ENCODE measurements at regions not wholly inside any gene's neighbourhood (a gene's known extent, or its start where the extent isn't known, plus 50 kb on each side); places are given as distances from the start of the nearest gene placed in this dataset.

DNA sequence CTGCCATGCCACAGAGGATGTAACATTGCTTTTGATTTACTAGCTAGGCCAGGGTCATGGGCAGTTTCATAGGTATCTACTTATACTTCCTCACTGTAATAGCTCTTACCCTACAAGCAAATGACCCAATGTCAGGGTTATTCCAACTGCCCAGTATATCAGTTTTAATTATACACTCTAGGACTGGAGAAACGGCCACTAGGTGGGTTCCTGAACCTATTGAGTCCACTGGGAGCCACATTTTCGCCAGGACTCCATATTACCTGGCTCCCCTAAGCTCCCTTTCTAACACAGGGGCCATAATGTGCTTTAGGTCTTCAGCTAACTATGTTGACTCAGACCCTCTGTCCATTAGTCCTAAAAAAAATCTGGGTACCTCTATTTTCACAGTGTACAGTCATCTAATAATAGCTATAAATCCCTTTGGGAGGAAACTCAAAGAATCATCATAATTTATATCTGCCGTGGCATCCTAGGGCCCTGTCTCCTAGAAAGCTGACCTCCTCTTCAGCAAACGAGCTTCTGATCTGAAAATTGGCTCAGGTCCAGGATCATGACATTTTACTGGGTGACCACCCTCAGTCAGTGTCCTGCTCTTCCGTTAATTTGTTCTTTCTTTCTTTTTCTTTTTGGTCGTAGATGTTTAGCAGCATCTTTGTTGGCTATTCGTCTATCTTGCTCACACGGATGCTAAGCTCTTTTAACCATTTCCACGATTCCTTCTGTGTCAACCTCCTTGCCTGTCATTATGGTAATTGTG lies 244.3 kb downstream of the FAM76B start:
- H3K36me3 ChIP-seq = no peaks in the 10 kb centered on the region
- TF ChIP-seq, protein P1, sequence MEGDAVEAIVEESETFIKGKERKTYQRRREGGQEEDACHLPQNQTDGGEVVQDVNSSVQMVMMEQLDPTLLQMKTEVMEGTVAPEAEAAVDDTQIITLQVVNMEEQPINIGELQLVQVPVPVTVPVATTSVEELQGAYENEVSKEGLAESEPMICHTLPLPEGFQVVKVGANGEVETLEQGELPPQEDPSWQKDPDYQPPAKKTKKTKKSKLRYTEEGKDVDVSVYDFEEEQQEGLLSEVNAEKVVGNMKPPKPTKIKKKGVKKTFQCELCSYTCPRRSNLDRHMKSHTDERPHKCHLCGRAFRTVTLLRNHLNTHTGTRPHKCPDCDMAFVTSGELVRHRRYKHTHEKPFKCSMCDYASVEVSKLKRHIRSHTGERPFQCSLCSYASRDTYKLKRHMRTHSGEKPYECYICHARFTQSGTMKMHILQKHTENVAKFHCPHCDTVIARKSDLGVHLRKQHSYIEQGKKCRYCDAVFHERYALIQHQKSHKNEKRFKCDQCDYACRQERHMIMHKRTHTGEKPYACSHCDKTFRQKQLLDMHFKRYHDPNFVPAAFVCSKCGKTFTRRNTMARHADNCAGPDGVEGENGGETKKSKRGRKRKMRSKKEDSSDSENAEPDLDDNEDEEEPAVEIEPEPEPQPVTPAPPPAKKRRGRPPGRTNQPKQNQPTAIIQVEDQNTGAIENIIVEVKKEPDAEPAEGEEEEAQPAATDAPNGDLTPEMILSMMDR (IDR thresholded peaks at IDR 0.05) = no peak
- TF ChIP-seq EP300 (IDR thresholded peaks at IDR 0.05) = no peak
- no peak for TF ChIP-seq POLR2A (IDR thresholded peaks at IDR 0.05)
- intact Hi-C loops (cut with DNase I) = no loop called here
- no peak overlapping the region for H3K4me3 ChIP-seq
- 67 to 73% (median 70%) methylated on average over 9 of the region's 9 CpGs for WGBS, 3 donors
- no peak for DNase-seq
- no peaks in the 10 kb centered on the region for H3K27me3 ChIP-seq
- no peak overlapping the region for H3K27ac ChIP-seq
- no peaks in the 10 kb centered on the region for H3K4me1 ChIP-seq (ENCODE audit: insufficient read depth)
- no peaks in the 10 kb centered on the region for H3K9me3 ChIP-seq

DNA sequence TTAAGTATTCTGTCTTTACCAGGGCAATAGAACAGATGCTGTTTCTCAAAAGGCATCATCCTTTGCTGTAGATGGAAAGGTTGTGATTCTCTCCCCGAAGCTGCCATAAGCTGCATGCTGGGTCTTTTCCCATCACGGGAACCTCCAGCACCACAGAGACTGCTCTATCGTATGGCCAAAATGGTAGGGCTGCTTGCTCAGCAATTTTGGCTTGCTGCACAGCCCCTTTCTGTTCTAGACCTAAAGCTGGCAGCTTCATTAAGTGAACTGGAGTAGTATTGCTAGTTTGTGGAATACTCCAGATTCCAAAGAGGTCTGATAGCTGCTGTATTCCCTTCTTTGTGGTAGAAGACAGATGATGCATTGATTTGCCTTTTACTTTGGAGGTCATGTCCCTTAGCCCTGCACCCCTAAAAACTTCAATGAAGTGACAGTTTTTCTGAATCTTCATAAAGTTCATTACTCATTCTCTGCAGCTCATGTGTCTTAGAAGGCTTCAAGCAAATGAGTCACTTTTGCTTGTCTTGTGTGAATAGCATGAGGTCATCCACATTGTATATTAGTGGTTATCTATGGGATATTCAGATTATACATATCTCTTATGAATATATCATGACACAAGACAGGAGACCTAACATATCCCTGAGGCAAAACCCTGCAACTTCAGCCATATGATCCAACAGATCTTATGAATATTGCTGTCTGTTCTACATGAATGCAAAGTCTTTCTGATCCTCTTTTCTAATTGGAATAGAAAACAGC lies 245.3 kb downstream of the FAM76B start:
- Histone ChIP-seq H3K9me3 (no peaks in the 10 kb centered on the region), H3K4me1 (ENCODE audit: insufficient read depth) (no peaks in the 10 kb centered on the region), H3K27ac (no peak overlapping the region), H3K36me3 (no peaks in the 10 kb centered on the region), H3K27me3 (no peaks in the 10 kb centered on the region), H3K4me3 (no peak overlapping the region)
- 92 to 94% (median 94%) methylated on average over 3 of the region's 3 CpGs for WGBS, 3 donors
- TF ChIP-seq EP300 (IDR thresholded peaks at IDR 0.05) (no peak), POLR2A (IDR thresholded peaks at IDR 0.05) (no peak)
- TF ChIP-seq, protein P1 (IDR thresholded peaks at IDR 0.05) = no peak
- no peak for DNase-seq
- intact Hi-C loops (cut with DNase I) = no loop called here

DNA sequence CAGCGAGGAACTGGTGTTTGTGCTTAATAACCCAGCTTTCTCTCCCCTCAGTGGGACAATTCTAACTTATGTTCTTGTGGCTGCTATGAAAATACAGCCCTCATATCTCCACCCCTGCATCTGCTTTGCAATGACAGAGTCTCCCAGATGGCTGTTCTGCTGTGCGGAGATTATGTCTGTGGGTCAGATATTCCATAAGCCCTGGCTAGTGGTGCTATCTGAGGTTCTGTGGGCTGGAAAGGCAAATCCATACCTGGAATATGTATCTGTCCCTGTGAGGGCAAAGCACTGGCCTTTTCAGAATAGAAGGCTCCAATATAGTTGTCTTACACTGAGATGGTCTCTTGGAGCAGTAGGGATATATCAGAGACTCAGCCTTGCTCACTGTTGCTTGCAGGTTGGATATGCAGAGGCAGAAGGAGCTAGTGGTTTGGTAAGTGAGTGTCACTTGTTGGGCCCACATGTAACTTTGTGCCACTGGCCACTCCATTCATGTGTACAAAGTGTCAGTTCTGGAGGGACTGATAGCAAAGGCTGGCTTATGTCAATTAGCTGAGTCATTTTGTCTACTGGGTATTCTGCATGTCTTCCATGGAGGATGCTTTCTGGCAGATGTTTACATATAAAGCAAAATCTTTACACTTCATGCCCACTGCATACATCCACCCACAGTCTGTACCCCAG lies 246.6 kb downstream of the FAM76B start:
- Histone ChIP-seq H3K27me3 (no peaks in the 10 kb centered on the region), H3K36me3 (no peaks in the 10 kb centered on the region), H3K4me1 (ENCODE audit: insufficient read depth) (no peaks in the 10 kb centered on the region), H3K27ac (no peak overlapping the region), H3K4me3 (no peak overlapping the region), H3K9me3 (no peaks in the 10 kb centered on the region)
- WGBS, 3 donors = 96 to 100% (median 99%) methylated on average over 2 of the region's 2 CpGs
- TF ChIP-seq EP300 (IDR thresholded peaks at IDR 0.05) (no peak), POLR2A (IDR thresholded peaks at IDR 0.05) (no peak)
- TF ChIP-seq, protein P1 (IDR thresholded peaks at IDR 0.05) = no peak
- DNase-seq = no peak
- intact Hi-C loops (cut with DNase I) = no loop called here

DNA sequence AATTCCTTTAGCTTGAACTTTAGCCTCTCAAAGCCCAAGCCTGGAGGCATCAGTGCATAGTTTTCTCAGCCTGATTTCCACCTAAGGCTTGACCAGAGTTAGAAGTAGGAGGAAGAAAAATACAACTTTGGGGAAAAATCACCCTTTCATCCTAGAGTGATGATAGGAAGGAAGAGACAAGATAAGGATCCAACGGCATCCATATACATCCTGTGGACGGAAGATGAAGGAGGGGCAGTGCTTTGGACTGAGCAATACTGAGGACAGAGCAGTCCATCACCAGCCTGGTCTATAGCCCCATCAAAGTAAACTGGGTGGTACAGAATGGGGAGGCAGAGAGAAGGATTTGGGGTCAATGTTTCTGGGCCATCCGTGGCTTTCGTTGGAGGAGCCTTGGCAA lies 247.9 kb downstream of the FAM76B start:
- H3K9me3 ChIP-seq = no peaks in the 10 kb centered on the region
- intact Hi-C loops (cut with DNase I) = no loop called here
- H3K36me3 ChIP-seq = no peaks in the 10 kb centered on the region
- 87 to 96% (median 89%) methylated on average over 4 of the region's 4 CpGs for WGBS, 3 donors
- no peaks in the 10 kb centered on the region for H3K4me1 ChIP-seq (ENCODE audit: insufficient read depth)
- no peaks in the 10 kb centered on the region for H3K27me3 ChIP-seq
- no peak overlapping the region for H3K27ac ChIP-seq
- no peak for DNase-seq
- no peak overlapping the region for H3K4me3 ChIP-seq
- TF ChIP-seq POLR2A (IDR thresholded peaks at IDR 0.05) (no peak), EP300 (IDR thresholded peaks at IDR 0.05) (no peak)
- TF ChIP-seq, protein P1 (IDR thresholded peaks at IDR 0.05) = no peak

All from ovary (tissue), 7 donors.